HG02885 (cell line): ENCODE measurements at regions not wholly inside any gene's neighbourhood (a gene's known extent, or its start where the extent isn't known, plus 50 kb on each side); places are given as distances from the start of the nearest gene placed in this dataset.
A peak's percentile ranks its signal among the peaks of the same experiment; 100 is the strongest.

Source experiments
- ATAC-seq: cut with Tn5 transposase; IDR thresholded peaks from one replicate; pipeline ENCODE4 v1.9.1; 2021; ENCODE audit warnings: mild to moderate bottlenecking; ENCODE audit not compliant: unreplicated experiment, poor library complexity

GRCh38 chr5:128870373-128870772 lies 94.9 kb upstream of the SLC27A6 start:
- no peak for ATAC-seq

- ATAC-seq, result no peak
Measured at GRCh38 chr5:128870923-128871322, 94.4 kb upstream of the SLC27A6 start.

- ATAC-seq, result no peak
Measured at GRCh38 chr5:128876569-128877382, 88.5 kb upstream of the SLC27A6 start.

- no peak for ATAC-seq
Measured at GRCh38 chr5:128877476-128877875, 87.8 kb upstream of the SLC27A6 start.

GRCh38 chr5:128881502-128882018 lies 83.7 kb upstream of the SLC27A6 start:
- ATAC-seq, result no peak

- ATAC-seq, result no peak
Measured at GRCh38 chr5:128885649-128886255, 79.5 kb upstream of the SLC27A6 start.

GRCh38 chr5:128895122-128895521 lies 70.2 kb upstream of the SLC27A6 start:
- ATAC-seq, result no peak

GRCh38 chr5:128896675-128897074 lies 68.6 kb upstream of the SLC27A6 start:
- no peak for ATAC-seq

GRCh38 chr5:128903550-128903949 lies 61.7 kb upstream of the SLC27A6 start:
- no peak for ATAC-seq

GRCh38 chr5:128904805-128905567 lies 60.3 kb upstream of the SLC27A6 start:
- ATAC-seq, result peak; percentile 19

- ATAC-seq, result peak; percentile 93
Measured at GRCh38 chr5:128905568-128906110, 59.6 kb upstream of the SLC27A6 start.

- peak; percentile 89 for ATAC-seq
Measured at GRCh38 chr5:128913551-128913950, 51.7 kb upstream of the SLC27A6 start.
